IgD-negative memory B cell (primary cell): ENCODE measurements at regions not wholly inside any gene's neighbourhood (a gene's known extent, or its start where the extent isn't known, plus 50 kb on each side); places are given as distances from the start of the nearest gene placed in this dataset.
A peak's percentile ranks its signal among the peaks of the same experiment; 100 is the strongest.
"Not testable (repeated sequence)": the region's sequence is repeated elsewhere in the genome, so short reads cannot be mapped to it uniquely, and the experiment has no call there.

Experiments
- H3K27ac Mint-ChIP-seq, 3 donors: one replicate each; pipeline ENCODE4 v1.8.0; 2020 to 2022; ENCODE audit warnings: mild to moderate bottlenecking in 3 of 3, mixed read lengths in 3 of 3, moderate library complexity in 1 of 3
- H3K27me3 Mint-ChIP-seq: one replicate; pipeline ENCODE4 v1.8.0; 2021; ENCODE audit warnings: mixed read lengths
- H3K36me3 Mint-ChIP-seq: one replicate; pipeline ENCODE4 v1.8.0; 2020; ENCODE audit warnings: mild to moderate bottlenecking, mixed read lengths
- H3K4me1 Mint-ChIP-seq, 3 donors: one replicate each; pipeline ENCODE4 v1.8.0; 2020 to 2022; ENCODE audit warnings: mixed read lengths in 3 of 3, mild to moderate bottlenecking in 1 of 3
- H3K4me3 Mint-ChIP-seq, 4 donors: one replicate each; pipeline ENCODE4 v1.8.0; 2020 to 2022; ENCODE audit warnings: mild to moderate bottlenecking in 4 of 4, mixed read lengths in 4 of 4, moderate library complexity in 3 of 4
- H3K9me3 Mint-ChIP-seq, 3 donors: one replicate each; pipeline ENCODE4 v1.8.0; 2020 to 2021; ENCODE audit warnings: mixed read lengths in 3 of 3, mild to moderate bottlenecking in 1 of 3

DNA sequence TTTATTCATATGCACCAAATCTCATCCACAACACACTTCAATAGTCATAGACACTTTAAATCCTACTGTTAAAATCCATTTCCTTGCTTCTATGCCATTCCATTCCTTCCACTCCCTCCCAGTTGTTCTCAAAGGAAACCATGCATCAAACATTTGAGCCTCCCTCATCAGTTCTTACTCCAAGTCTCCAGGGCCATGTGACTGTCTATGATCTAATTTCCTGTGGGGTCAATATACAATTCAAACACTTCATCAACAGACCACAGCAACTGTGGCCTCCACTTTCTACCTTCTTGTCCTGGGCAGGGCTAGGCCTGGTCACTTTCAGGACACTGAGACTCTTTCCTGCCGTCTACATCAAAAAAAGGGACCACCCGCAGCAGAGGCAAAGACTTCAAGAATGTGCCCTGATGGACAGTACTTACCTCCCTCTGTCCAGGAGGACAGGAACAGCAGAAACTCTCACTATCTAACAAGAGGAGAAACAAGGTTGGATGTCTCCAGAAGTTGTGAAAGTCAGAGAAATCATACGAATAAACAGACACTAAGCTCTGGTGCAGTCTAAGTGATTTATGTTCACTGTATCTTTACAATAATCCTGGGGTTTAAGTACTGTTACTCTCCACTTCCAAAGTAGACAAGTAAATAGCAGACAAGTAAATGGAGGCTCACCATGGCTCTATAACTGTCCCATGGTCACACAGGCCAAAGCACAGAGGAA is 160.2 kb downstream of the QRSL1 start:
- H3K4me1 Mint-ChIP-seq: peaks cover 18 to 29% (median 19%) of the 10 kb centered on the region in 3 donors
- H3K4me3 Mint-ChIP-seq: peak overlapping the region in 1 of 4 donors; percentile 75
- peak overlapping the region in 2 of 3 donors; percentile 29 to 72 for H3K27ac Mint-ChIP-seq
- no peaks in the 10 kb centered on the region for H3K36me3 Mint-ChIP-seq
- no peaks in the 10 kb centered on the region for H3K9me3 Mint-ChIP-seq
- H3K27me3 Mint-ChIP-seq: no peaks in the 10 kb centered on the region

DNA sequence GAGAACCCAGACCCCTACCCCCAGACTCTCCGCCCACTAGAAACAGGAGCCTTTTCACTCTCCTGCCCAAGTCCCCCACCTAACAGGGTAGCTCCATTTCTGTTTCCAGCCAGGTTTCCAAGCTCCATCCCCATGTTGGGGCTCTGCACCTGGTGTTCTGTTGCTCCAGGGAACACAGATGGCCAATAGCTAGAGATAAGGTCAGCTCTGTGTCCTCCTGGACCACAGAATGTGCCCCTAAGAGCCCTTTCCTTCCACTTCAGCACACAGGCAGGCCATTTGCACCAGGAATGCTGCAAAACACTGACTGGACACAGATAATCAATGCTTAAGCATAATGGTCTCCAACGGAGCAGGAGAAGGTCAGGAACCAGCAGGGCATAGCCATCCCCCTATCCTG is 159.4 kb downstream of the QRSL1 start:
- peak overlapping the region in 1 of 4 donors; percentile 11 for H3K4me3 Mint-ChIP-seq
- H3K36me3 Mint-ChIP-seq: no peaks in the 10 kb centered on the region
- no peak overlapping the region for H3K27ac Mint-ChIP-seq
- peaks cover 18 to 29% (median 19%) of the 10 kb centered on the region in 3 donors for H3K4me1 Mint-ChIP-seq
- H3K9me3 Mint-ChIP-seq: no peaks in the 10 kb centered on the region
- no peaks in the 10 kb centered on the region for H3K27me3 Mint-ChIP-seq

DNA sequence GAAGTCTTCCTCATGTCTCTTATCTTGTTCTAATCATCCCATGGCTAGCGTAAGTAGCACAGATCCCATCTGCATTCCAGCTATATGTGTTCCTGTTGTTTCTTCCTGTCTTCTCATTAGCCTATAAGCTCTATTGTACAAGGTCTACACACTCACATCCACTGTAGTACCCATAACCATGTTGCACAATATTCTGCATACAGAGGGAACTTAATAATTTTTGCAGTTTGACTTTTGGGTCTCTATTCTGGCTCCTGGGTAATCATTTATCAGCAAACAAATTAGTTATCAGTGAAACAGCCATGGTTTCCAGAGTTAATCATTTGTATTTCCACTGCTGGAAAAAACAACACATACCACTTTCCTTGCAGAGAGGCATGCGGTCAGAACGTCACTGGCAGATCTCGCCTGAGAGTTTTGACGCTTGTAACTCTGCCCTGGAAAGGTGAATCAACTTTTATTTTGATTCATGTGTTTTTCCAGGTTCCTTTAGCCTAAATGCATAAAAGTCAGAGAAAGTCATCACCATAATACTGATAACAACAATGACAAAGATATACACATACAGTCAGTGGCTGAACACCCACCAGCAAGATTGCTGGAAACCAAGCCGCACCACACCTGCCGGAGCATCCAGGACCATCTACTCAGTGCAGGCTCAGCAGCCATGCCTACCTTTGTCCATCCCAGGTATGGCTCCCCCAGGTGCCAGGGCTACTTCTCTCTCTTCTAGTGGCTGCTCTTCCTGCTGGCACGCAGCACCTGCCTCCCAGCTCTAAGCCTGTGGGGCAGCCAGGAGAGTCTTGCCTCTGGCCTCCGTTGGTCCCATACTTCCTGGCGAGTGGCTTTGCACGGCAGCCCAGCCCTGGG is 158.2 kb downstream of the QRSL1 start:
- H3K36me3 Mint-ChIP-seq: no peaks in the 10 kb centered on the region
- H3K4me3 Mint-ChIP-seq: no peak overlapping the region
- no peak overlapping the region for H3K27ac Mint-ChIP-seq
- peaks cover 0 to 2% (median 0%) of the 10 kb centered on the region in 3 donors for H3K9me3 Mint-ChIP-seq
- H3K27me3 Mint-ChIP-seq: no peaks in the 10 kb centered on the region
- H3K4me1 Mint-ChIP-seq: peaks cover 18 to 33% (median 19%) of the 10 kb centered on the region in 3 donors

DNA sequence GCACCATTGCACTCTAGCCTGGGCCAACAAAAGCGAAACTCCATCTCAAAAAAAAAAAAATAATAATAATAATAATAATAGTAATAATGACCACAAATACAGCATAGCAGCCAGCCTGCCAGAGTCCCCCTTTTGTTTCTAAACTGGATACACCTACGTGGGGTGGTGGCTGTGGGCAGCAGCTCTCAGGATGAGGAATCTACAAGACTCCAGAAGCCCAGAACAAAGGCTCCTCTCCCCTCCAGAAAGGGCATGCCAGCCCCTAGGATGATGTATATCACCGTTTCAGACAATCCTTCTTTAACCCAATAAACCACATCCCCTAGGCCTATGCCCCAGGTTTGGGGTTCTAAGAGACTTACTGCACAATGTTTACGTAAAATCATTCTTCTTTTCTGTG is 155.9 kb downstream of the QRSL1 start:
- Mint-ChIP-seq H3K27me3 (no peaks in the 10 kb centered on the region), H3K27ac (no peak overlapping the region), H3K4me1 (peaks cover 12 to 21% (median 14%) of the 10 kb centered on the region in 3 donors), H3K9me3 (peaks cover 0 to 3% (median 2%) of the 10 kb centered on the region in 3 donors), H3K36me3 (no peaks in the 10 kb centered on the region), H3K4me3 (no peak overlapping the region)

DNA sequence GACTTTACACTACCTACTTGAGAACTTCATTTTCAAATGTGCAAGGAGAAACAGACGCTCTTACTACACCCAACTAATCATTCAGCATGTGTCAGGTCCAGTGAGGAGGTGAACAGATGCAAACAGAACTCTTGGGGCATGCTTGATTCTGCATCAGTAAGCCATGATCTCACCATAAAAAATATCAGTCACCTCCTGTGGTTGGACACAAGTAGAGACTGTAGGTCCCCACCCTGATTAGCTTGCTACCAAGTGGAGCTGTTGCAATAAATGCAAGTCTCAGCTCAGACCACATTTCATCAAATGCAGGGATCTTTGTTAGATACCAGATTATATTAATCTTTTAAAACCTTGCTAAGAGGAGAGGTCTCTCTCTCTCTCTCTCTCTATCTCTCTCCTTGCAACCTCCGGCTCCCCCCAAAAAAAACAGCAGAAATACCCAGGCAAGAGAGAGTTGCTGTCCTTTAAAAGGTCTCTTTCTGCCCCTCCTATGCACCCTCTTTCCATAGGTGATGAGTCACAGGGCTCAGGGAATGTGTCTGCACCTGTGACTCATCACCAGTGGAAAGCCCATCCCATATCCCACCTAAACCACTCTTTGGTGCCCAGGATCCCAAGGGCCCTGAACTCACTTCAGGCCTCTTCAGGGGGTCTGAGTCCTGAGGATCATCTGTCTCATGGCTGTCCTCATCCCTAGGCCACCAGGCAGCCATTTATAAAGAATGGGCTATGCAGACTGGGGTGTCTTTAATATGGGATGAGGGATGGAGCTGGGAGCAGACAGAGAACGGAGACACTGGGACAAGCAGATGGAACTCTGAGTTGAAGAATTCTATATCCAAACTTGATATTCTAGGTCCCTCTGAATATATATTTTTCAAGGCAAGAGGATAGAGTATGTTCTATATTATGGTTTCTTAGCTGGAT is 154.5 kb downstream of the QRSL1 start:
- Mint-ChIP-seq H3K4me3 (no peak overlapping the region), H3K36me3 (no peaks in the 10 kb centered on the region), H3K4me1 (peaks cover 0 to 9% (median 2%) of the 10 kb centered on the region in 3 donors), H3K9me3 (peaks cover 0 to 16% (median 14%) of the 10 kb centered on the region in 3 donors), H3K27ac (no peak overlapping the region), H3K27me3 (no peaks in the 10 kb centered on the region)

DNA sequence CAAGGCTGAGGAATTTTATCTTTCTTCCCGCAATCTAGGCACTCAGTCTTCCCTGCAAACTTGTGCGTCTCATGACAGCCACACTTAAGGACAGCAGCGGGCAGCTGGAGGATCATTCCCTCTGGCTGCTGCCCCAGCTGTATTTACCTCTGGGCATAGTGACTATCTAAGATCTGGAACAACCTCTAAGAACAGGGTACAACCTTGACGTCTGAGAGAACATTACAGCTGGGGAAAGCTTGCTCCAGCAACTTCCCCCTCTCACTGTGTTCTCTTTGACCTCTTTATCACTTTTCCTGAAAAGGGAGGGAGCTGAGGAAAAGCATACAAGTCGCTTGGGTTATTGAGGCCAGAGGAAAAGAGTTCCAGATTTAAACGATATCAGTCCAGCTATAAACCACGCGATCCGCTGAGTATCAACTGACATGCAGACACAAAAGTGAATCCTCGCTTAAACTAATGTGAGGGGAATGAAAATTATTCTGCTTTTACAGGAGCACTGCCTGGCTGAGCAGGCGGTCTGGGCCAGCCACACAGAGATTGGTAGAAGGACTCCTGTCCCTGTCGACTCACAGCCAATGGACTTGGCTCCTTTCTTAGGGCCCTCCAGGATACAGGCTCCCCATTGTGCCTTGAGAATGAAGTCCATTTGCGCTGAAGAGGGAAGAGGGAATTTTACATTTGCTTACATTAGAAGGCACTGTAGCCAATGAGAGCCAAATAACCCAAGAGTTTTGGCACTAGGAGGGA is 153.3 kb downstream of the QRSL1 start:
- Mint-ChIP-seq H3K27ac (no peak overlapping the region), H3K4me3 (no peak overlapping the region), H3K9me3 (peaks cover 0 to 17% (median 16%) of the 10 kb centered on the region in 3 donors), H3K36me3 (no peaks in the 10 kb centered on the region), H3K4me1 (peaks cover 0 to 9% (median 2%) of the 10 kb centered on the region in 3 donors), H3K27me3 (no peaks in the 10 kb centered on the region)

DNA sequence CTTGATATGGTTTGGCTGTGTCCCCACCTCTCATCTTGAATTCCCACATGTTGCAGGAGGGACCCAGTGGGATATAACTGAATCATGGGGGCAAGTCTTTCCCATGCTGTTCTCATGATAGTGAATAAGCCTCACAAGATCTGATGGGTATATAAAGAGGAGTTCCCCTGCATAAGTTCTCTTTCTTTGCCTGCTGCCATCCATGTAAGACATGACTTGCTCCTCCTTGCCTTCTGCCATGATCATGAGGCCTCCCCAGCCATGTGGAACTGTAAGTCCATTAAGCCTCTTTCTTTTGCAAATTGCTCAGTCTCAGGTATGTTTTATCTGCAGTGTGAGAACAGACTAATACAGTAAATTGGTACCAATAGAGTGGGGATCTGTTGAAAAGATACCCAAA is 150.2 kb downstream of the QRSL1 start:
- H3K9me3 Mint-ChIP-seq: peaks cover 0 to 17% (median 16%) of the 10 kb centered on the region in 3 donors
- not testable (repeated sequence) for H3K4me1 Mint-ChIP-seq, H3K36me3 Mint-ChIP-seq, H3K27me3 Mint-ChIP-seq, H3K4me3 Mint-ChIP-seq, H3K27ac Mint-ChIP-seq

DNA sequence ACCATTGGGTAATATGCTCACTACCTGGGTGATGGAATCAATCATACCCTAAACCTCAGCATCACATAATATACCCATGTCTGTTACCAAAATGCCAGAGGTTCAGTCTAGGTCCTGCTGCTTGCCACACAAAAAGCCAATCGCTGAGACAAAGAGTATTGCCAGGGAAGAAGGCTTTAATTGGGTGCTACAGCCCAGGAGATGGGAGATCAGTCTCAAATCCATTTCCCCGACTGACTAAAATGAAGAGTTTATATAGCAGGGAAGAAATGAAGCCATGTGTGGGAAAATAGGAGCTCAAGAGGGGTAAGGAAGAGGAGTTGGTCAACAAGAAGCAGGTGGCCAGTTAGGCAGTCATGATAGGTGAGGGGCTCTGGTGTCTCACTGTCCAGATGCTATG is 149.6 kb downstream of the QRSL1 start:
- H3K4me3 Mint-ChIP-seq: no peak overlapping the region
- no peaks in the 10 kb centered on the region for H3K27me3 Mint-ChIP-seq
- H3K9me3 Mint-ChIP-seq: peaks cover 0 to 17% (median 16%) of the 10 kb centered on the region in 3 donors
- H3K36me3 Mint-ChIP-seq: no peaks in the 10 kb centered on the region
- peaks cover 0 to 4% (median 3%) of the 10 kb centered on the region in 3 donors for H3K4me1 Mint-ChIP-seq
- H3K27ac Mint-ChIP-seq: no peak overlapping the region

DNA sequence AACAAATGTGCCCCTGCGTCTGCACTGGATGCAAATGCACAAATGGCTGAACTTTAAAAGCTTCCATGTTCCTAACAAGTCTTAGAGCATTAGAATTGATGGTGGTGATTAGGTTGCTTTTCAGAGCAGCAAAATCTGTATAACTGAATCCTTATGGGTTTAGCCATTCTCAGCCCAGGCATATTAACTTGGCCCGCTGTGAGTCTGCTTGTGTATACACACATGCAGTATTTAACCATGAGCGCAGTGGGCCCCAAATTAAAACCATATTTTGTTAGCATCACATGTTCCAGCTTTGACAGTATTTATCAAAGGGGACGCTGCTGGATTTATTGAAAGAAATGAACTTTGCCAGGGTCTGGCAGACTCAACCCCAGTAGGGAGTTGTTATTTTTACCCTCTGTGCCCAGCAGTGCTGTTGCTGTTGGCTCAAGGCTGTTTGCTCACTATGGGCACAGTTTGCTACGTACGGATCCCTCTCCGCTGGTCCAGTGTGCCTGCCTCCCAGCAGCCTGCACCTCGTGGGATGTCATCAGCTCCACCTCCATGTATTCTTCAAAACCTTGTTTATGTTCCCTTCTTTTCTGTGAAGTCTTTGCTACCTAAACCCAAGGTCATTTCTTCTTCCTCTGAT is 144.7 kb downstream of the QRSL1 start:
- no peak overlapping the region for H3K27ac Mint-ChIP-seq
- H3K36me3 Mint-ChIP-seq: no peaks in the 10 kb centered on the region
- peaks cover 0 to 6% (median 2%) of the 10 kb centered on the region in 3 donors for H3K4me1 Mint-ChIP-seq
- H3K27me3 Mint-ChIP-seq: no peaks in the 10 kb centered on the region
- H3K9me3 Mint-ChIP-seq: peaks cover 0 to 17% (median 15%) of the 10 kb centered on the region in 3 donors
- no peak overlapping the region for H3K4me3 Mint-ChIP-seq

DNA sequence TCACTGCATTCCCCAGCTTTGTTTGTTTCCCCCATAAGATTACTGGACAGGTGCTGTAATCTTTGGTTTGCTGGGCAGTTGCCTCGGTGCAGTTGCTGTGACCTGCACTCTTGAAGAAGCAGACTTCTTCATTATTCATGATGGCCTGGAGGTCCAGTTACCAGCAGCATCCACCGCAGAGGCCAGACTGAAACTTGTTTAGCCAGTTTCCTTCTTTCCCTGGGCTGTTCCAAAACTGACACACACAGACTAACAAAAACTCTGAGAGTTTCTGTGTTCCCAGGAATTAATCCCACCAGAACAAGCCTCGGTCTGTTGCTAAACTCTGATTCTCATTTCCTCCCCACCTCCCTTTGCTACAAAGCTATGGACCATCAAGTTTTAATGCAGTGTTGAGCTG is 144.1 kb downstream of the QRSL1 start:
- peaks cover 0 to 6% (median 2%) of the 10 kb centered on the region in 3 donors for H3K4me1 Mint-ChIP-seq
- peaks cover 0 to 16% (median 13%) of the 10 kb centered on the region in 3 donors for H3K9me3 Mint-ChIP-seq
- no peak overlapping the region for H3K27ac Mint-ChIP-seq
- no peaks in the 10 kb centered on the region for H3K27me3 Mint-ChIP-seq
- H3K36me3 Mint-ChIP-seq: no peaks in the 10 kb centered on the region
- no peak overlapping the region for H3K4me3 Mint-ChIP-seq

DNA sequence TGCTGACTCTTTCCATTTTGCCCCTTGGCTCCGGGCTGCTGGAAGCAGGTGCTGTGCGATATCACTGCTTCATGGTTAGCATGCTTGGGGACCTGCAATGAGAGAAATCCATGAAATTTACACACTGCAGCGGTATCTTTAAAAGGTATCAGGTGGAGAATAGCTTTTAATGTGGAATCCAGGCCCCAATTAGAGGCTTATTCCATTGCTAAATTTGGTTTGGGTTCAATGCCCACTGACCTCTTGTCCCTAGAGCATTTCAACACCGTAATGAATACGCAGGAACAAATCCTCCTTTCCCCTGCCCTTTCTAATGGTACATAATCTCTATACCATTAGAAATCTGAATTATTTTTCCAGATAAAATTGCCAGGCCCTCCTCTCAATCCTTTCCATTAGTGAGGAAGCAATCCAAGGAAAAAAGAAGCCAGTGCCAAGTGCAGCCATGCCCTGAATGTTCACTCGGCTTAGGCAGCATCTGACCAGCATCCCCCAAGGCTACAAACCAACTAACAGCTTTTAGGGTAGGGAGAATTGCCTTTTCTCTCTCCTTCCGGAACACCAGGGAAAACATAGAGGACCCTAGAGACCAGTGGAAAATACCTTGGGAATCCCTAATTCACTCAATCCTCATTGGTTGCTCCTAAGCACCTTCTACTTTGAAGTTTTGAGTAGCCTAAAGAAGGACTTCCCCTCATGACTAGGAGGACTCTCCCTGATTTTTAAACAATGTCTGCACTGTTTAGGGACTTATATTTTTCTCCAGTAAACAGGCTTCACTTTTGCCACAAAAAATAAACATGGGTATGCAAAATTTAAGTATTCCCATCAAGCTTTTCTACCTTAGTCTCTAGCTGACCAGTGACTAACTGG is 143.1 kb downstream of the QRSL1 start:
- peaks cover 0 to 16% (median 12%) of the 10 kb centered on the region in 3 donors for H3K9me3 Mint-ChIP-seq
- peak overlapping the region in 1 of 4 donors; percentile 17 for H3K4me3 Mint-ChIP-seq
- no peak overlapping the region for H3K27ac Mint-ChIP-seq
- no peaks in the 10 kb centered on the region for H3K27me3 Mint-ChIP-seq
- peaks cover 0 to 6% (median 2%) of the 10 kb centered on the region in 3 donors for H3K4me1 Mint-ChIP-seq
- no peaks in the 10 kb centered on the region for H3K36me3 Mint-ChIP-seq

DNA sequence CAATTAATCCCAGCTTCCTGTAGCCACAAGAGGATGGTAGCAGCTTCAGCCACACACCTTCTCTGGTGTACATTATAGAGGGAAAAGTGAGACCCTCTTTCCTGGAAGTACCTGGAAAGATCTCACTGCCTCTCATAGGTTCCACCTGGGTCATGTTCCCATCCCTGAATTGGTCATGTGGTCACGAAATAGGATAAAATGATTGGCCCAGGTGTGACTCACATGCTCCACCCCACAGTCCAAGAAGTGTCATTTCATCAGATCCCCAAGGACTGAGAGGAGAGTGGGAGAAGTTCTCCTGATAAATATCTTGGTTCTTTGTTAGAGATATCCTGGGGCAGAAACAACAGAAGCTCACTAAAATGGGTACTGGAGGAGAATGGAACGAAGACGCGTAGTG is 142.4 kb downstream of the QRSL1 start:
- peaks cover 0 to 16% (median 12%) of the 10 kb centered on the region in 3 donors for H3K9me3 Mint-ChIP-seq
- H3K4me3 Mint-ChIP-seq: no peak overlapping the region
- no peaks in the 10 kb centered on the region for H3K27me3 Mint-ChIP-seq
- no peaks in the 10 kb centered on the region for H3K36me3 Mint-ChIP-seq
- H3K27ac Mint-ChIP-seq: no peak overlapping the region
- H3K4me1 Mint-ChIP-seq: peaks cover 1 to 6% (median 2%) of the 10 kb centered on the region in 3 donors

DNA sequence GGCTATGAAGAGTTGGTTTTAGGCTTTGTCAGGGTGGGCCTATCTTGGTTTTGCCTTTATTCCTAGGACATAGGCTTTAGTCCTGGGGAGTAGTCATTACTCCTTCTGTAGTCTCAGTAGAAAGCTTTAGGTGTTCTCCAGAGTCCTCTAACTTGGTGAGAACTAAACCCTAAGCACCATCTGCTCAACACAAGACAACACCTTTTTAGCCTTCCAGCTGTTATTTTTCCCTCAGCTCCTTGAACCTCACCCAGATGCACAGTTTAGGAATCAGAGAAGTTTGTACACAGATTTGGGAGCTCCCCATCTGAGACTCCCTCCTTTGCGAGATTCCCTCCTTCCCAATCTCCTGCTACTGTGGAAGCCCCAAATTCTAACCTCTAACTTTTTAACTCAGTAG is 141.3 kb downstream of the QRSL1 start:
- Mint-ChIP-seq H3K27me3 (no peaks in the 10 kb centered on the region), H3K27ac (no peak overlapping the region), H3K4me1 (peaks cover 2 to 6% (median 3%) of the 10 kb centered on the region in 3 donors), H3K4me3 (peak overlapping the region in 1 of 4 donors; percentile 33), H3K36me3 (no peaks in the 10 kb centered on the region), H3K9me3 (peaks cover 0 to 16% (median 12%) of the 10 kb centered on the region in 3 donors)
